HCT116 (cell line): ENCODE measurements at regions not wholly inside any gene's neighbourhood (a gene's known extent, or its start where the extent isn't known, plus 50 kb on each side); places are given as distances from the start of the nearest gene placed in this dataset.

ENCODE experiments used
- ATAC-seq: fragments of 200-7000 bp; cut with Tn5 transposase; 2 replicates; pipeline ENCODE4 v1.9.1; 2020; ENCODE audit warnings: mild to moderate bottlenecking, moderate library complexity
- BruUV-seq: library from RNA; stranded (reverse); fragments of 400-500 nt; replicated peaks from 2 replicates; lab custom pipeline; 2021; lab: Mats Ljungman, UMichigan
- CTCF ChIA-PET: fragments of 300-600 bp; sonication (Branson Sonifier 250); formaldehyde crosslinking; loops from one replicate; lab custom pipeline; 2021; ENCODE audit warnings: antibody characterized with exemption; lab: Charles Lee
- POLR2A ChIA-PET: fragments of 300-600, 350-600 bp; sonication (Branson Sonifier 250); formaldehyde crosslinking; loops from one replicate; lab custom pipeline; 2021; ENCODE audit warnings: antibody characterized with exemption; lab: Charles Lee
- RAD21 ChIA-PET, 2 experiments: fragments of 300-600 bp; sonication (Branson Sonifier 250); formaldehyde crosslinking; loops; one replicate each; lab custom pipeline; 2023; ENCODE audit warnings: low total read pairs in 2 of 2; ENCODE audit not compliant: uncharacterized antibody in 2 of 2, unreplicated experiment in 2 of 2, low non-redundant PET in 1 of 2; lab: Charles Lee
- DNase-seq: peaks from one replicate; pipeline ENCODE4 v3.0.0-alpha.2; 2010; ENCODE audit warnings: low read depth, low spot score
- H2AFZ ChIP-seq: fragments of 200-600 bp; shearing (Covaris generic), sonication (generic); 2 replicates; pipeline ENCODE4 v1.6.1; 2017; ENCODE audit warnings: low read depth, mixed run types, mixed read lengths, antibody characterized with exemption, low read length; ENCODE audit not compliant: poor library complexity, severe bottlenecking
- H3K27ac ChIP-seq: 2 replicates; pipeline ENCODE4 v1.5.1; 2012; ENCODE audit warnings: low read depth, low read length
- H3K27me3 ChIP-seq: fragments of 200-600 bp; sonication (generic); 2 replicates; pipeline ENCODE4 v1.6.1; 2016; ENCODE audit warnings: mixed run types, low read length, mixed read lengths; ENCODE audit not compliant: insufficient read depth
- H3K36me3 ChIP-seq, 2 experiments: fragments of 200-500 bp in 1 of 2; fragments of 200-600 bp in 1 of 2; sonication (Bioruptor generic) in 1 of 2; sonication (generic) in 1 of 2; 2 replicates each; pipeline versions ENCODE4 v1.5.1 to v1.6.1; 2014 to 2016; ENCODE audit warnings: low read length in 2 of 2, inconsistent platforms in 1 of 2, mixed read lengths in 1 of 2, mixed run types in 1 of 2; ENCODE audit not compliant: insufficient read depth in 2 of 2, control insufficient read depth in 1 of 2
- H3K4me1 ChIP-seq, 2 experiments: fragments of 200-600 bp in 1 of 2; sonication (generic) in 1 of 2; 2 replicates each; pipeline versions ENCODE4 v1.5.1 to v1.6.1; 2012 to 2017; ENCODE audit warnings: low read length in 2 of 2, inconsistent platforms in 1 of 2, mild to moderate bottlenecking in 1 of 2, mixed read lengths in 1 of 2, mixed run types in 1 of 2, moderate library complexity in 1 of 2; ENCODE audit not compliant: insufficient read depth in 2 of 2, control insufficient read depth in 1 of 2
- H3K4me2 ChIP-seq: fragments of 200-600 bp; sonication (generic); 2 replicates; pipeline ENCODE4 v1.6.1; 2017; ENCODE audit warnings: mixed run types, low read length, mixed read lengths
- H3K4me3 ChIP-seq, 2 experiments: fragments of 200-600 bp in 1 of 2; sonication (generic) in 1 of 2; replicated peaks in 1 of 2; 2 replicates each; pipeline ENCODE4 v1.5.1; 2011 to 2016; ENCODE audit warnings: low read length in 2 of 2, control low read depth in 1 of 2, low read depth in 1 of 2, mild to moderate bottlenecking in 1 of 2, mixed read lengths in 1 of 2, mixed run types in 1 of 2
- H3K79me2 ChIP-seq: fragments of 200-600 bp; sonication (generic); 2 replicates; pipeline ENCODE4 v1.6.1; 2017; ENCODE audit warnings: mild to moderate bottlenecking, mixed run types, low read length, moderate library complexity, mixed read lengths; ENCODE audit not compliant: insufficient read depth
- H3K9ac ChIP-seq: fragments of 200-600 bp; sonication (generic); 2 replicates; pipeline ENCODE4 v1.6.1; 2016; ENCODE audit warnings: low read length, mixed read lengths
- H3K9me2 ChIP-seq: fragments of 200-600 bp; sonication (generic), shearing (Covaris generic); 2 replicates; pipeline ENCODE4 v1.6.1; 2017; ENCODE audit warnings: mixed run types, mild to moderate bottlenecking, moderate library complexity; ENCODE audit not compliant: insufficient read depth
- H3K9me3 ChIP-seq, 2 experiments: fragments of 200-500 bp in 1 of 2; fragments of 200-600 bp in 1 of 2; sonication (Bioruptor generic) in 1 of 2; sonication (generic) in 1 of 2; 2 replicates each; pipeline ENCODE4 v1.6.1; 2014 to 2017; ENCODE audit warnings: low read length in 2 of 2, mixed read lengths in 2 of 2, inconsistent platforms in 1 of 2, low read depth in 1 of 2, mild to moderate bottlenecking in 1 of 2, mixed run types in 1 of 2, moderate library complexity in 1 of 2; ENCODE audit not compliant: control insufficient read depth in 1 of 2, insufficient read depth in 1 of 2
- H4K20me1 ChIP-seq: fragments of 200-600 bp; sonication (generic), shearing (Covaris generic); 2 replicates; pipeline ENCODE4 v1.6.1; 2017; ENCODE audit warnings: mixed run types, mild to moderate bottlenecking, moderate library complexity; ENCODE audit not compliant: insufficient read depth
- CEBPB ChIP-seq: IDR thresholded peaks from 2 replicates; pipeline ENCODE4 v1.6.1; 2012; ENCODE audit warnings: low read depth
- EGR1 ChIP-seq: IDR thresholded peaks from 2 replicates; pipeline ENCODE4 v1.6.1; 2012; ENCODE audit warnings: low read depth
- EZH2 ChIP-seq: fragments of 200-600 bp; sonication (generic); IDR thresholded peaks from 2 replicates; pipeline ENCODE4 v1.6.1; 2017; ENCODE audit warnings: antibody characterized with exemption, mixed run types
- intact Hi-C: fragments of 100-400 bp; cut with micrococcal nuclease; formaldehyde crosslinking; loops from 2 replicates; pipeline ENCODE4 v1.10.0; 2022
- TF ChIP-seq, protein P1 (sequence below): IDR thresholded peaks from 2 replicates; pipeline ENCODE4 v1.6.1; 2012; ENCODE audit warnings: low read depth
- TF ChIP-seq, protein P2 (sequence below): IDR thresholded peaks from 2 replicates; pipeline ENCODE4 v1.6.1; 2012
- TF ChIP-seq, protein P3 (sequence below), 3 experiments: fragments of 200-600 bp in 1 of 3; sonication (generic) in 1 of 3; IDR thresholded peaks in 2 of 3; conservative IDR thresholded peaks in 1 of 3; 2 replicates each; pipeline ENCODE4 v1.5.1; 2012 to 2017; ENCODE audit warnings: low read depth in 2 of 3, low read length in 2 of 3, antibody characterized with exemption in 1 of 3, borderline replicate concordance in 1 of 3, control low read depth in 1 of 3, mild to moderate bottlenecking in 1 of 3, mixed read lengths in 1 of 3, mixed run types in 1 of 3, moderate library complexity in 1 of 3; ENCODE audit not compliant: insufficient read depth in 1 of 3

DNA sequence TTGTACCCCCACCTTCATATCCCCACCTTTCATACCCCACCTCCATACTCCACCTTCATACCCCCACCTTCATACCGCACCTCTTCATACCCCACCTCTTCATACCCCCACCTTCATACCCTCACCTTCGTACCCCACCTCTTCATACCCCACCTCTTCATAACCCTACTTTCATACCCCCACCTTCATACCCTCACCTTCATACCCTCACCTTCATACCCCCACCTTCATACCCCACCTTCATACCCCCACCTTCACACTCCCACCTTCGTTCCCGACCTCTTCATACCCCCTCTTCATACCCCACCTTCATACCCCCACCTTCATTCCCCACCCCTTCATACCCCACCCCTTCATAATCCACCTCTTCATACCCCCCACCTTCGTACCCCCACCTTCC is 92.9 kb upstream of the NAA20 start:
- Histone ChIP-seq H4K20me1 (no peaks in the 10 kb centered on the region), H3K79me2 (no peaks in the 10 kb centered on the region), H3K4me2 (no peak overlapping the region), H3K27ac (no peak overlapping the region), H2AFZ (no peak overlapping the region), H3K4me1 (no peaks in the 10 kb centered on the region), H3K4me3 (no peak overlapping the region), H3K9ac (no peak overlapping the region), H3K27me3 (no peaks in the 10 kb centered on the region), H3K36me3 (no peaks in the 10 kb centered on the region), H3K9me3 (no peaks in the 10 kb centered on the region), H3K9me2 (no peaks in the 10 kb centered on the region)
- no peak for ATAC-seq
- RAD21 ChIA-PET, result no interaction called here
- TF ChIP-seq, protein P1, sequence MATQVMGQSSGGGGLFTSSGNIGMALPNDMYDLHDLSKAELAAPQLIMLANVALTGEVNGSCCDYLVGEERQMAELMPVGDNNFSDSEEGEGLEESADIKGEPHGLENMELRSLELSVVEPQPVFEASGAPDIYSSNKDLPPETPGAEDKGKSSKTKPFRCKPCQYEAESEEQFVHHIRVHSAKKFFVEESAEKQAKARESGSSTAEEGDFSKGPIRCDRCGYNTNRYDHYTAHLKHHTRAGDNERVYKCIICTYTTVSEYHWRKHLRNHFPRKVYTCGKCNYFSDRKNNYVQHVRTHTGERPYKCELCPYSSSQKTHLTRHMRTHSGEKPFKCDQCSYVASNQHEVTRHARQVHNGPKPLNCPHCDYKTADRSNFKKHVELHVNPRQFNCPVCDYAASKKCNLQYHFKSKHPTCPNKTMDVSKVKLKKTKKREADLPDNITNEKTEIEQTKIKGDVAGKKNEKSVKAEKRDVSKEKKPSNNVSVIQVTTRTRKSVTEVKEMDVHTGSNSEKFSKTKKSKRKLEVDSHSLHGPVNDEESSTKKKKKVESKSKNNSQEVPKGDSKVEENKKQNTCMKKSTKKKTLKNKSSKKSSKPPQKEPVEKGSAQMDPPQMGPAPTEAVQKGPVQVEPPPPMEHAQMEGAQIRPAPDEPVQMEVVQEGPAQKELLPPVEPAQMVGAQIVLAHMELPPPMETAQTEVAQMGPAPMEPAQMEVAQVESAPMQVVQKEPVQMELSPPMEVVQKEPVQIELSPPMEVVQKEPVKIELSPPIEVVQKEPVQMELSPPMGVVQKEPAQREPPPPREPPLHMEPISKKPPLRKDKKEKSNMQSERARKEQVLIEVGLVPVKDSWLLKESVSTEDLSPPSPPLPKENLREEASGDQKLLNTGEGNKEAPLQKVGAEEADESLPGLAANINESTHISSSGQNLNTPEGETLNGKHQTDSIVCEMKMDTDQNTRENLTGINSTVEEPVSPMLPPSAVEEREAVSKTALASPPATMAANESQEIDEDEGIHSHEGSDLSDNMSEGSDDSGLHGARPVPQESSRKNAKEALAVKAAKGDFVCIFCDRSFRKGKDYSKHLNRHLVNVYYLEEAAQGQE, result no peak
- TF ChIP-seq CEBPB, result no peak
- TF ChIP-seq EGR1, result no peak
- TF ChIP-seq, protein P2, sequence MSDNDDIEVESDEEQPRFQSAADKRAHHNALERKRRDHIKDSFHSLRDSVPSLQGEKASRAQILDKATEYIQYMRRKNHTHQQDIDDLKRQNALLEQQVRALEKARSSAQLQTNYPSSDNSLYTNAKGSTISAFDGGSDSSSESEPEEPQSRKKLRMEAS, result no peak
- TF ChIP-seq, protein P3, sequence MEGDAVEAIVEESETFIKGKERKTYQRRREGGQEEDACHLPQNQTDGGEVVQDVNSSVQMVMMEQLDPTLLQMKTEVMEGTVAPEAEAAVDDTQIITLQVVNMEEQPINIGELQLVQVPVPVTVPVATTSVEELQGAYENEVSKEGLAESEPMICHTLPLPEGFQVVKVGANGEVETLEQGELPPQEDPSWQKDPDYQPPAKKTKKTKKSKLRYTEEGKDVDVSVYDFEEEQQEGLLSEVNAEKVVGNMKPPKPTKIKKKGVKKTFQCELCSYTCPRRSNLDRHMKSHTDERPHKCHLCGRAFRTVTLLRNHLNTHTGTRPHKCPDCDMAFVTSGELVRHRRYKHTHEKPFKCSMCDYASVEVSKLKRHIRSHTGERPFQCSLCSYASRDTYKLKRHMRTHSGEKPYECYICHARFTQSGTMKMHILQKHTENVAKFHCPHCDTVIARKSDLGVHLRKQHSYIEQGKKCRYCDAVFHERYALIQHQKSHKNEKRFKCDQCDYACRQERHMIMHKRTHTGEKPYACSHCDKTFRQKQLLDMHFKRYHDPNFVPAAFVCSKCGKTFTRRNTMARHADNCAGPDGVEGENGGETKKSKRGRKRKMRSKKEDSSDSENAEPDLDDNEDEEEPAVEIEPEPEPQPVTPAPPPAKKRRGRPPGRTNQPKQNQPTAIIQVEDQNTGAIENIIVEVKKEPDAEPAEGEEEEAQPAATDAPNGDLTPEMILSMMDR (IDR thresholded peaks at IDR 0.05 in 2 of 3, conservative IDR thresholded peaks at IDR 0.05 in 1 of 3; ENCODE audit: borderline replicate concordance in 1 of 3, insufficient read depth in 1 of 3, low read depth in 2 of 3, low read length in 2 of 3), result no peak
- no peak for TF ChIP-seq EZH2
- no TSS peak for BruUV-seq
- CTCF ChIA-PET, result no interaction called here
- POLR2A ChIA-PET, result no interaction called here
- no peak for DNase-seq
- intact Hi-C loops, result no loop called here
